PFSK-1 (cell line): ENCODE measurements at regions not wholly inside any gene's neighbourhood (a gene's known extent, or its start where the extent isn't known, plus 50 kb on each side); places are given as distances from the start of the nearest gene placed in this dataset.

Source experiments
- POLR2AphosphoS5 ChIP-seq: IDR thresholded peaks from 2 replicates; pipeline ENCODE4 v1.6.1; 2012; ENCODE audit warnings: low read depth, mild to moderate bottlenecking, control low read depth, low read length, moderate library complexity
- REST ChIP-seq, 2 experiments: IDR thresholded peaks; 2 replicates each; pipeline versions ENCODE4 v1.6.1 to v1.8.0; 2011 to 2012; ENCODE audit warnings: low read depth in 2 of 2, low read length in 2 of 2, control low read depth in 1 of 2, inconsistent platforms in 1 of 2, mild to moderate bottlenecking in 1 of 2, moderate library complexity in 1 of 2; ENCODE audit not compliant: insufficient read depth in 1 of 2
- TAF1 ChIP-seq: IDR thresholded peaks from 2 replicates; pipeline ENCODE4 v1.6.1; 2012; ENCODE audit warnings: low read length, control low read depth, borderline replicate concordance; ENCODE audit not compliant: insufficient read depth

DNA sequence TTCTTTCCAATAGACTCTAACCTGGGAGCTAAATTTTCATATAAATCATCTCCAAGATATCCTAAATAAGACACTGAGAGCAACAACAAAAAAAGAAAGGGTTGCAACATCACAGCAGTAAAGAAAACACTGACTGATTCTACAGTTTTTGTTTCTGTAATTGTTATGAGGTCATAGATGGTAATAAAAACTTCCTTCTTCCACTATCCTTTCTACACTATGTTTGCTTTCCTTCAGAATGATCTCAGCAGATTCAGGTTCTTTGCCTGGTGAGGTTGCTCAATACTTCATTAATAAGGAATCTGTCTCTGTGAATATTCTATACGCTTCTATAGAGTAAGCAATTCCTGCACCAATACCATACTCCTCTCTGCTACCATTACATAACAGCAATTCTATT, 835.6 kb upstream of the GRAMD2B start:
- TF ChIP-seq REST (IDR thresholded peaks at IDR 0.05; ENCODE audit: insufficient read depth in 1 of 2, low read depth in 2 of 2, low read length in 2 of 2), result no peak
- TF ChIP-seq TAF1, result no peak
- no peak for TF ChIP-seq POLR2AphosphoS5
